GM19397 (cell line): ENCODE measurements at regions not wholly inside any gene's neighbourhood (a gene's known extent, or its start where the extent isn't known, plus 50 kb on each side); places are given as distances from the start of the nearest gene placed in this dataset.

Source experiments
- ATAC-seq: cut with Tn5 transposase; IDR thresholded peaks from one replicate; pipeline ENCODE4 v1.9.1; 2021; ENCODE audit warnings: mild to moderate bottlenecking, moderate library complexity; ENCODE audit not compliant: unreplicated experiment

DNA sequence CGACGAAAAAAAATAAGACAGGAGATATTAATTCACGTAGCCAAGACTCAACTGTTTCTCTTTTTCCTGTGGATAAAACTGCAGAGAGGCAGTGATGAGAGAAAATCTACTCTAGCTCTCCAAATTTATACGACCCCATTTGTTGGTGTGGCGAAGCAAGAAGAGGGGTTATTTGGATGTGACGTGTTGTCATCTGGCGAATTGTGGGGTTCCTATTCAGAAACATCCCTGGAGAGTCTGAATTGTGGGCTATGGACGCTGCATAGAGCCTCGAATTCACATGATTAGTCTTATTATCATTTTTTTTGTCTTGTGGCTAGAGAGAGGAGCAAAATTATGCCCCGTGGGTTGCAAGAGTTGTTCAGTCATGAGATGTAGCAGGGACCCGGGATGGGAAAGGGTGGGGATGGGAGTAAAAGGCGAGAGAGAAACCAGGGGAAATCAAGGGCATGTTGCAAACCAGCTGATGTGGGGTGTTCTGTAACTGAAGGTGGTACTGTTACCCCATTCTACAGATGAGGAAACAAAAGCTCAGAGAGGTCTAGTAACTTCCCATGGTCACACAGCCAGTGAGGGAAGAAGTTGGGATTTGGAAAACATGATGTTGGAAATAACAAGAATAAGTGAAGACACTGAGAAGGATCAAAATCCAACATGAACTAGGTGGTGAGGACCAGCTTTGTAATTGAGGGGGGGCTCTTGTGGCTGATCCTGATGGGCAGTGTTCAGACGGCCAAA lies 69.2 kb upstream of the SFMBT2 start:
- no peak for ATAC-seq

DNA sequence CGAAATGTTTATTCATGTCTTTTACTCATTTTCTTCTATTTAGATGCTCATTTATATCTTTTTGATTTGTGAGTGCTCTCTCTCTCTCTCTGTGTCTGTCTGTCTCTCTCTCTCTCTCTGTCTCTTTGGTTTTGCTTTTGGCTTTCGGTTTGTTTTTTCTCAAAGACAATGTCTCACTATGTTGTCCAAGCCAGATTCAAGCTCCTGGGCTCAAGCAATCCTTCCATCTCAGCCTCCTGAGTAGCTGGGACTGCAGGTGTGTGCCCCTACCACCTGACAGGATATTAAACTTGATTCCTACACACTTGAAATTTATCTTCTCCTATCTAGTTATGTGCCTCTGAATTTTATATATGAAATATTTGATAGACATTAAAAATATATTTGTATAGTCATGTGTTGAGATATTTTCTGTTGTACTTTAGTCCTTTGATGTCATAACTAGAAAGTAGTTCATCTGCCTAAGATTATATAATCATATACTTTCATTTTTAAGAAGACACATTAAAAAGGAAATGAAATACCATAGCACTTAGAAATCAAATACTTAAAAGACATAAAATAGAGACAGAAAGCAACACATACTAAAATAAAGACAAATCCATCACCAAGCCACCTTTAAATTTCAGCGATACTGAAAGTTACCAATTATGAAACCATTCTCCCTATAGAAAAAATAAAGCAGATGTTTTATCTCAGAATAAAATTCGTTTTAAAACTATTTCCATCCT lies 68.1 kb upstream of the SFMBT2 start:
- no peak for ATAC-seq

DNA sequence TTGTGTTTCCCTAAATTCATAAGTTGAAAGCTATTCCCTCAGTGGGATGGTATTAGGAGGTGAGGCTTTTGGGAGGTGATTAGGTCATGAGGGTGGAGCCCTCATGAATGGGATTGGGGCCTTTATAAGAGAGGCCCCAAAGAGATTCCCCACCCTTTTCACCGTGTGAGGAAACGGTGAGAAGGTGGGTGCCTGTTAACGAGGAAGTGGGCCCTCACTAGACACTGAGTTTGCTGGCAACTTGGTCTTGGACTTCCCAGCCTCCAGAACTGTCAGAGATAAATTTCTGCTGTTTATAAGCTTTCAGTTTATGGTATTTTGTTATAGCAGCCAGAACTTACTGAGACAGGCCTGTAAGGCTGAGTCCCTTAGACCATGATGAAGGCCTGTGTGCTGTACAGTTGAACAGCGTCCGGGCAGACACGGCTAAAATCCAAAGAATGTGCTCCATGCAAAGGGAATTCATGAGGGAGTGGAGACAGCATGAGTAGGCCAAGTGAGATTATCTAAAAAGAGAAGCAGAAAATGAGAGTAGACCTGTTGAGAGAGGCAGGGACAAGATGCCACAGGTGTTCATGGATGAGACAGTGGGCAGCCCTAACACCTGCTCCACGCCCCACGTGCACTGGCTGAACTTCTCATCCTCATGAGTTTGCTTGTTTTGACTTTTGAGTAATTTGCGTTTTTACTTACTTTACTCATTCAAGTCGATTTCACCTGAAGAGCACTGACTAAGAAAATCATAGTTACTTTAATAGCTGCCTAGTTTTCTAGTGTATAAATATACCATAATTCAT lies 66.9 kb upstream of the SFMBT2 start:
- ATAC-seq = no peak

DNA sequence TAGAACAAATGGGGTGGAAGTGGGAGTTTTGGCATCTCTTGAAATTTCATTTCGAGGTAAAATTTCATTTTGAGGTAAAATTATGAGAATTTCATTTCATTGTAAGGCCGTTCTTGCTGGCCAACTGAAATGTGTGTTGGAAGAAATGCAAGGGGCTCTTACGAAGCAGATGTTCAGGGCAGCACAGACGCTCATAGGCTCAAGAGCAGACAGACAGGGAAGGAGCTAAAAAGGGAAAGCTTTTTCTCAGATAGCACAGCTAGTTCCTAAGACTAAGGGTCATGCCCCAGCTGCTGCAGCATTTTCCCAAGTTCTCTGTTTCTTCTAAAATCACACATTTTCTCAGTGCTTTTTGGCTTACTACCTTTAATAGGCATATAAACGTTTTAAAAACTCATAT lies 65.1 kb upstream of the SFMBT2 start:
- no peak for ATAC-seq

DNA sequence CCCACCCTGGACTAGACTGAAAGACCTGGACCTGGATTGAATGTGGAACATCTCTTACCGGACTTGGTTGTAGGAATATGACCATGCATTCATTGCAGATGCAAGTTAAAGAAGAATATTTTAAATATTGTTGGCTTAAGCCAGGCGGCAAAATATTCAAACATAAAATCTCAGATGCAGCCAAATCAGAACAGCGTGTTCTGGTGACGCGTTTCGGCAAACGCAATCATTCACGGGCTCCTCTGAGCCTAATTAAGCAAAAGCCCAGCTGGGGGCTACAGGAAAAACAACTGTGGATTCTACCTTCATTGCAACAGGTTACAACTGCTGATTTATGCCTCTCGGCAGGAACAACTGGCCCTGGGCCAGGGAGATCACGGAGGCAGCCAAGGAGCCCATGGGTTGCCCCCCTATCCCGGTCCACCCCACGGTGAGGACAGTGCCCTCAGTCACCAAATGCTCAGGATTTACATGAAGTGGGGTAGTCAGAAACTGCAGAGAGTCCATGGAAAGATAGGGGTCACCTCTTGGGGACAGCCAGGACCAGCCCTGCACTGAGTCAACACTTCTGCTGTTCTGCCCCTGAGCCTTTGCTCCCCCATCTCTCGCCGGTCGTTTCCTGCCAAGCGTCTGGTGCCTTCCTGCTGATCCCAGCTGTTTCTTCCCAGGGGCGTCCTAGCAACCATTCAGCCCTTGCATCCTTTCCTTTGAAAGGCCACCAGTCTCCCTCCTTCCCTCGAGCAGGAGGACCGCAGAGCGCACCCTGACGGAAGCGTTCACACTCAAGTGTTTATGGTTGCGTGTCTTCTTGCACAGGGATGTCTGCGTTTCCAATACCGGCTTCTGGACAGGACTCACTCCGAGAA lies 64.4 kb upstream of the SFMBT2 start:
- ATAC-seq = no peak

DNA sequence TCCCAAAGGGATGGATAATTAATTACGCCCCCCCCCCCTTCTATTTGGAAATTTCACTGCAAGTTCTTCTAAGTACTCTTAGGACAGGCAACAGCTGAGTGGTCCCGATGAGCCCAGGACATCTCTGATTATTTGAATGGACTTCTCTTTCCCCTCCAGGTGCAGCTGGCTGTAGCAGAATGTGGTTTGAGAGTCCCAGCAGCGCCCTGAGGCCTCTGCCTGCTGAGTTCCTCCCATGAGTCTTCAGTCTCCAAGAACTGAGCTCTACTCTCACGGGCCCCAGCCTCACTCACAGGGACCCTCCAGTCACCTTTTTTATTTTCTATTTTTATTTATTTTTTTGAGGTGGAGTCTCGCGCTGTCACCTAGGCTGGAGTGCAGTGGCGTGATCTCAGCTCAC lies 63.6 kb upstream of the SFMBT2 start:
- no peak for ATAC-seq

DNA sequence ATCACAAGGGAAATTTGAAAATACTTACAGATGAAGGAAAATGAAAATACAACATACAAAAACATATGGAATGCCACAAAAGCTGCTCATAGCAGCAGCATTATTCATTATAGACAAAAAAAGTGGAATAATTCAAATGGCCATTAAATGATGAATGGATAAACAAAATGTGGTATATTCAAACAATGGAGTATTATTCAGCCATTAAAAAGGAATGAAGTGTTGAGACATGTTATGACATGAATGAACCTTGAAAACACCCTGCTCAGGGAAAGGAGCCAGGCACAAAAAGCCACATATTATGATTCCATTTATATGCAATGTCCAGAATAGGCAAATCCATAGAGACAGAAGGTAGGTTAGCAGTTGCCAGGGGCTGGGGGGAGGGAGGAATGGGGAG lies 62.6 kb upstream of the SFMBT2 start:
- ATAC-seq = no peak

DNA sequence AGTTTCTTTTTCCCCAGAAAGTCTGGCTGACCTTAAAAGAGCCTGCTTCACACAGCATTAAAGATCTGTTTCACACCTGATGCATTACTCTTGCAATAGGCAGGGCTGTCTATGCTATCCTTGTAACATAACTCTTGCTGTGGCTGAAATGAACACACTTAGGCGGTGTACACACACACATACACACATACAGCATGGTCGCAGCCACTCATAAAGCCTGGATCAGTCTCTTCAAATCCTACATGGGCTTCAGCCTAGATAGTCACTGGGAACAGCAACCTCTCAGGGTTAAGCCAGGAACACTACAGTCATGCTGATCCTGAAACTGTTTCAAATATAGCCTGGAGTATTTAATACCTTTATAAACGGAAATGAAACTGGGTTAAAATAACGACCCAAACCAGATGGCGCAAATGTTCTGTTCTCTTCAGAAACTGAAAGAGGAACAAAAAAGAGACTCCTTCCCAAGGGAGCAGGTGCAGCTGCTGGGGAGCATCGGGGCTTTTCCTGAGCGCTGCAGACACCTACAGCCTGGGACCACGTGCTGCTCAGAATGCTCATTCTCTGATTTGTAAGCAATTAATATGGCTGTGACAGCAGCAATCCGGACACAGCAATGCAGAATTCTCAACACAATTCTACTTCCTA lies 61.0 kb upstream of the SFMBT2 start:
- peak; percentile 87 for ATAC-seq

DNA sequence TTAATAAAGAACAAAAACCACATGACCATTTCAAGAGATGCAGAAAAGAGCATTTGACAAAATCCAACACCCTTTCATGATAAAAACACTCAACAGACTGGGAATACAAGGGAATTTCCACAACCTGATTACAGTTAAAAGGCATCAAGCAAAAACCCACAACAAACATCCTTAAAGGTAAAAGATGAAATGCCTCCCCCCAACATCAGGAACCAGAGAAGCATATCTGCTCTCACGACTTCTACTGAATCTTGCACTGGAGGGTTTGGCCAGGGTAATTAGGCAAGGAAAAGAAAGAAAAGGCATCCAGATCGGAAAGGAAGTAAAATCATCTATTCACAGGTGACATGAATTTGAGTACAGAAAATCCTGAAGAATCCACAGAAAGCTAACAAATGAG lies 59.5 kb upstream of the SFMBT2 start:
- no peak for ATAC-seq

DNA sequence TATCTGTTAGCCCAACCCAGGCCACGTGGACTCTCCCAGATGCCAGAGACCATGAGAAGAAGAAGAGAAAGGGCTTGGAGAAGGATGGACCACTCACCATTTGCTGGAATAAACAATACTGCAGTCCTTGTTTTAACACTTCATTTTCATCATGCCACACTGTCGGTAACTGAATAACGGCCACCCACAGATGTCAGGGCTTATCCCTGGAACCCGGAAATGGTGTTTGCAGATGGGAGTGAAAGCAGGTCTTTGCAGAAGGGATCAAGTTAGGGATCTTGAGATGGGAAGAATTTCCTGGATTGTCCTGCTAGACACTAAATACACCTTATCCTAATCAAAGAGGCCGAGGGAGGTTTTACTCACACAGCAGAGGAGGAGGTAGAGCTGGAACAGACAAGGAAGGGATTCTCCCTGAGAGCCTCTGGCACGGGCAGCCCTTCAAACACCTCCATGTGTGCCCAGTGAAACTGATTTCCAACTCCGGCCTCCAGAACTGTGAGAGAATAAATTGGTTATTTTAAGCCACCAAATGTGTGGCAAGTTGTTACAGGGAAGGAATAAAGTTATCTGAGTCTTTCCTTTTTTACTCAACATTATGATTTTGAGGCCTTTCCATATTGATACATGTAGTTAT lies 56.3 kb upstream of the SFMBT2 start:
- no peak for ATAC-seq

DNA sequence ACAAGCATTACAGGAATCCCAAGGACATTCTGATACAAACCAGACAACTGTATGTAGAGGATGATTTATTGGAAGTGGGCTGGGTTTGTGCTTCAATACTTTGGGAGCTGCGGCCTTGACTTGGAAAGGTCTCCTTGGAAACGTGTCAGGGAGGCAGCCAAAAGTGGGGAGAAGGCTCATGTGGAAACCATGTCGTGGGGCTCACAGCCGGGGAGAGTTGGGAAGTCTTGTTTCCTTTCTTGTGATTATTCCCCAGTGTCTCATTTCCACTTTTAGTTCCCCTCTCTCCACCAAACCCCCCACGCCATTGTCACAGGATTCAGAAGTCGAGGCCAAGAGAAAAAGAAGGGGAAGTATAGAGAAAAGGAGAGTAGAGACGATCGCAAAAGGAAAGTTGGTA lies 53.9 kb upstream of the SFMBT2 start:
- no peak for ATAC-seq
